CD14-positive monocyte (primary cell): ENCODE measurements at regions not wholly inside any gene's neighbourhood (a gene's known extent, or its start where the extent isn't known, plus 50 kb on each side); places are given as distances from the start of the nearest gene placed in this dataset.

Experiments used
- DNase-seq, 3 donors: peaks; one replicate each; pipeline ENCODE4 v3.0.0-alpha.2; 2011 to 2022
- H2AFZ ChIP-seq: 2 replicates; pipeline ENCODE4 v1.6.0; 2012; ENCODE audit warnings: mild to moderate bottlenecking, low read depth, low read length, inconsistent platforms; ENCODE audit not compliant: insufficient read depth, poor library complexity, severe bottlenecking
- H3K27ac ChIP-seq, 2 donors: 1 replicate in 1 of 2; 2 replicates in 1 of 2; pipeline ENCODE4 v1.5.1; 2012 to 2013; ENCODE audit warnings: low read length in 2 of 2, control low read depth in 1 of 2, inconsistent platforms in 1 of 2, low read depth in 1 of 2, mild to moderate bottlenecking in 1 of 2
- H3K27me3 ChIP-seq, 2 donors: one replicate each; pipeline versions ENCODE4 v1.6.0 to v1.6.1; 2011 to 2013; ENCODE audit warnings: low read length in 2 of 2; ENCODE audit not compliant: control insufficient read depth in 2 of 2, insufficient read depth in 2 of 2
- H3K36me3 ChIP-seq, 2 donors: replicated peaks in 1 of 2; 1 replicate in 1 of 2; 2 replicates in 1 of 2; pipeline versions ENCODE4 v1.5.1 to v1.6.1; 2012 to 2013; ENCODE audit warnings: low read length in 2 of 2, control low read depth in 1 of 2, inconsistent platforms in 1 of 2, mild to moderate bottlenecking in 1 of 2; ENCODE audit not compliant: insufficient read depth in 2 of 2, control insufficient read depth in 1 of 2
- H3K4me1 ChIP-seq, 2 donors: 1 replicate in 1 of 2; 2 replicates in 1 of 2; pipeline versions ENCODE4 v1.5.1 to v1.6.1; 2012 to 2013; ENCODE audit warnings: low read length in 2 of 2, control low read depth in 1 of 2, inconsistent platforms in 1 of 2, mild to moderate bottlenecking in 1 of 2, moderate library complexity in 1 of 2; ENCODE audit not compliant: insufficient read depth in 2 of 2, control insufficient read depth in 1 of 2
- H3K4me2 ChIP-seq: replicated peaks from 2 replicates; pipeline ENCODE3; 2012; ENCODE audit warnings: low read length, moderate library complexity, mild to moderate bottlenecking; ENCODE audit not compliant: poor library complexity, severe bottlenecking; ENCODE audit errors: extremely low read depth
- H3K4me3 ChIP-seq, 3 experiments: fragments of 200-600 bp in 1 of 3; sonication (generic) in 1 of 3; replicated peaks in 1 of 3; 1 replicate in 2 of 3; 2 replicates in 1 of 3; pipeline ENCODE4 v1.5.1; 2011 to 2013; ENCODE audit warnings: low read length in 3 of 3, mild to moderate bottlenecking in 3 of 3, control low read depth in 2 of 3, low read depth in 2 of 3, inconsistent platforms in 1 of 3, moderate library complexity in 1 of 3
- H3K79me2 ChIP-seq: 2 replicates; pipeline ENCODE4 v1.6.0; 2012; ENCODE audit warnings: mild to moderate bottlenecking, control low read depth, inconsistent platforms, low read length, moderate library complexity; ENCODE audit not compliant: insufficient read depth
- H3K9ac ChIP-seq: 2 replicates; pipeline ENCODE4 v1.6.0; 2017; ENCODE audit warnings: low read length, mild to moderate bottlenecking; ENCODE audit not compliant: insufficient read depth, poor library complexity, severe bottlenecking
- H3K9me3 ChIP-seq, 2 donors: replicated peaks in 1 of 2; 1 replicate in 1 of 2; 2 replicates in 1 of 2; pipeline versions ENCODE4 v1.5.1 to v1.6.1; 2012 to 2013; ENCODE audit warnings: low read length in 2 of 2, control low read depth in 1 of 2; ENCODE audit not compliant: control insufficient read depth in 1 of 2, insufficient read depth in 1 of 2
- H4K20me1 ChIP-seq: 2 replicates; pipeline ENCODE4 v1.6.0; 2012; ENCODE audit warnings: mild to moderate bottlenecking, low read length, control low read depth, moderate library complexity; ENCODE audit not compliant: insufficient read depth
- H3K27ac Mint-ChIP-seq, 7 donors: one replicate each; pipeline ENCODE4 v1.8.0; 2020; ENCODE audit warnings: mild to moderate bottlenecking in 7 of 7, mixed read lengths in 7 of 7, moderate library complexity in 6 of 7, inconsistent platforms in 2 of 7
- H3K27me3 Mint-ChIP-seq, 3 donors: one replicate each; pipeline ENCODE4 v1.8.0; 2021 to 2022; ENCODE audit warnings: low read depth in 3 of 3, mild to moderate bottlenecking in 3 of 3, mixed read lengths in 3 of 3, moderate library complexity in 3 of 3, inconsistent platforms in 1 of 3
- H3K36me3 Mint-ChIP-seq, 2 donors: one replicate each; pipeline ENCODE4 v1.8.0; 2020; ENCODE audit warnings: mixed read lengths in 2 of 2, inconsistent platforms in 1 of 2, mild to moderate bottlenecking in 1 of 2
- H3K4me1 Mint-ChIP-seq: one replicate; pipeline ENCODE4 v1.8.0; 2020; ENCODE audit warnings: mild to moderate bottlenecking, mixed read lengths
- H3K4me3 Mint-ChIP-seq, 2 donors: one replicate each; pipeline ENCODE4 v1.8.0; 2020; ENCODE audit warnings: mild to moderate bottlenecking in 2 of 2, mixed read lengths in 2 of 2, moderate library complexity in 1 of 2
- H3K9me3 Mint-ChIP-seq, 7 donors: one replicate each; pipeline ENCODE4 v1.8.0; 2020 to 2022; ENCODE audit warnings: mixed read lengths in 7 of 7, mild to moderate bottlenecking in 6 of 7, moderate library complexity in 6 of 7, inconsistent platforms in 2 of 7
- CTCF ChIP-seq: fragments of 200-600 bp; IDR thresholded peaks from one replicate; pipeline ENCODE4 v1.8.0; 2022; ENCODE audit warnings: antibody characterized with exemption, mild to moderate bottlenecking
- WGBS: methylation state at CpG from one replicate; pipeline ENCODE4 v1.1.5; 2013; ENCODE audit warnings: missing lambda C conversion rate; ENCODE audit not compliant: insufficient coverage; 5-methylcytosine and 5-hydroxymethylcytosine counted together
- intact Hi-C, 2 donors: fragments of 100-400 bp; cut with micrococcal nuclease; formaldehyde crosslinking; loops; one replicate each; pipeline versions ENCODE4 v1.15.0 to v1.15.1; 2023

GRCh38 chr10:125263551-125263950, 103.2 kb upstream of the CTBP2 start:
- intact Hi-C loops, result no loop called here
- H3K36me3 ChIP-seq, result no peaks in the 10 kb centered on the region
- no peaks in the 10 kb centered on the region for H3K27me3 ChIP-seq
- H3K4me1 ChIP-seq, result no peaks in the 10 kb centered on the region
- Mint-ChIP-seq H3K27me3 (peaks cover 2 to 7% (median 7%) of the 10 kb centered on the region in 3 donors), H3K4me3 (no peak overlapping the region), H3K27ac (no peak overlapping the region), H3K36me3 (no peaks in the 10 kb centered on the region), H3K9me3 (peaks cover 0 to 2% (median 0%) of the 10 kb centered on the region in 7 donors), H3K4me1 (no peaks in the 10 kb centered on the region)
- no peak overlapping the region for H3K9ac ChIP-seq
- no peak overlapping the region for H2AFZ ChIP-seq
- no peak overlapping the region for H3K27ac ChIP-seq
- no peaks in the 10 kb centered on the region for H4K20me1 ChIP-seq
- no CpG with 5 or more reads among the region's 7 CpGs for WGBS
- no peaks in the 10 kb centered on the region for H3K9me3 ChIP-seq
- no peak overlapping the region for H3K4me2 ChIP-seq
- no peak for DNase-seq
- no peak overlapping the region for H3K4me3 ChIP-seq
- TF ChIP-seq CTCF, result no peak
- no peaks in the 10 kb centered on the region for H3K79me2 ChIP-seq

- H3K4me1 Mint-ChIP-seq, result no peaks in the 10 kb centered on the region
- Histone ChIP-seq H3K4me1 (no peaks in the 10 kb centered on the region), H3K27me3 (no peaks in the 10 kb centered on the region), H3K36me3 (no peaks in the 10 kb centered on the region), H3K4me2 (no peak overlapping the region), H2AFZ (no peak overlapping the region), H3K4me3 (no peak overlapping the region), H4K20me1 (no peaks in the 10 kb centered on the region), H3K27ac (no peak overlapping the region), H3K9ac (no peak overlapping the region), H3K79me2 (no peaks in the 10 kb centered on the region), H3K9me3 (no peaks in the 10 kb centered on the region)
- H3K27me3 Mint-ChIP-seq, result peaks cover 2 to 8% (median 7%) of the 10 kb centered on the region in 3 donors
- H3K9me3 Mint-ChIP-seq, result peaks cover 0 to 2% (median 0%) of the 10 kb centered on the region in 7 donors
- intact Hi-C loops, result no loop called here
- DNase-seq, result no peak
- H3K27ac Mint-ChIP-seq, result no peak overlapping the region
- 84% methylated on average over 3 of the region's 6 CpGs for WGBS
- no peaks in the 10 kb centered on the region for H3K36me3 Mint-ChIP-seq
- H3K4me3 Mint-ChIP-seq, result no peak overlapping the region
- no peak for TF ChIP-seq CTCF
Measured at GRCh38 chr10:125262920-125263319, 102.6 kb upstream of the CTBP2 start.
